GM21786 (cell line): ENCODE measurements at regions not wholly inside any gene's neighbourhood (a gene's known extent, or its start where the extent isn't known, plus 50 kb on each side); places are given as distances from the start of the nearest gene placed in this dataset.

Experiments used
- ATAC-seq: cut with Tn5 transposase; IDR thresholded peaks from one replicate; pipeline ENCODE4 v1.9.1; 2021; ENCODE audit not compliant: unreplicated experiment

DNA sequence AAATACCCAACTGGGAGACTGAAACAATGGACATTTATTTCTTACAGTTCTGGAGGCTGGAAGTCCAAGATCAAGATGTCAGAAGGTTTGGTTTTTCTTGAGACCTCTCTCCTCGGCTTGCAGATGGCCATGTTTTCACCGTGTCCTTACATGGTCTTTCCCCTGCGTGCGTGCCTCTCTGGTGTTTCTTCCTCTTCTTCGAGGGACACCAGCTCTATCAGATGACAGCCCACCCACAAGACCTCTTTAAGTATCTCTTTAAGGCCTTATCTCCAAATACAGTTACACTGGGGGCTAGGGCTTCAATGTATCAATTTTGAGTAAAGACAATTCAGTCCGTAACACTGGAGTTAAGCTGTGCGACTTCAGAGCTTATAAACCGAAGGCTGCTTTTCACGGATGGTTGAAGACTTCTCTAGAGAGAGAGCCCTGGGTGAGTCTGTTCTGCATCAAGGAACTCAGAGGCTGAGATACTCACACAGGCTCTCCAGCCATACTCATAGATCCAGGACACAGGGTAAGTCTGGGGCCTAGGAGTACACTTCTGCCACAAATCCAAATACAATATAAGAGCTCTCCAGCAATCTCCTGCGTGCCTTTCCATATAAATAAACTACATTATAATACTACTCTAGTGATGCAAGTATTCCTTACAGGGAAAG, 339.9 kb upstream of the PKDCC start:
- no peak for ATAC-seq

DNA sequence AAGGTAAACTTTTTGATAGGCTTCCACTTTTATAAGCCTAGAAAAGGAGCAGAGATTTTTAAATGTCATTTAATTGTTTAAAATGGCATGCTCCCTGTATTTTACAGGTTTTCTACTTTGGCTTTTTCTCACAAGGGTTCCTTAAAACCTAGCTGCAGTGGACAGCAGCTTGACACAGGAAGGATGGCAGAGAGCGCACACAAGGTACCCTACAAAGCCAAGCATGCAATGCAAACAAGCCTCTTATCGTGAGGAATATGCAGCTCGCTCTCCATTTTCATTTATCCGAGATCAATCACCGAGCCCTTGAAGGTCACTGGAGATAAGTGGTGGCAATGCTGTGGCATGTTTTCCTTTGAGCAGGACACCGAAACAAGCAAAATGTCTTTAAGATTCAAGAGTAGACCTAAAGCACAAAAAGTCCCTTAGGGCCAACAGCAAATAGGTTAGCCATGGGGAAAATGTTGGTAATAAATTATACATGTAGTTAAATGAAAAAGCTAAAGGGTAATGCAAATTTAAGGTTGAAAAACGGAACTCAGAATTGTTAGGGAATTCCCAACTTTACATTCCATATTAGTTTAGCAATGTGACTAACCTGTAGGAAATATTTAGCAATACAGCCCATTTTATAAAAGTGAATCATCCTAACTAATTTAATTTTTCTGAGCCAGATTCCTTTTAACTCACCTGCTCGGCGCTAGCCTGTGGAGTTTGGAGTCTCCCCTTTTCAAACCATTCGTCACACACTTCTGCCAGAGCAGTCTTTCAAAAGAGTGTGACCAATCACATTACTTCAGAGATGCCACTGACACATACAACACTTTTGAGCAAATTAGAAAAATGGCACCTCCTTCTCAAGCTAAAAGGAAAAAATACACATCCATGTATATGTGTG, 337.9 kb upstream of the PKDCC start:
- peak; percentile 64 for ATAC-seq

DNA sequence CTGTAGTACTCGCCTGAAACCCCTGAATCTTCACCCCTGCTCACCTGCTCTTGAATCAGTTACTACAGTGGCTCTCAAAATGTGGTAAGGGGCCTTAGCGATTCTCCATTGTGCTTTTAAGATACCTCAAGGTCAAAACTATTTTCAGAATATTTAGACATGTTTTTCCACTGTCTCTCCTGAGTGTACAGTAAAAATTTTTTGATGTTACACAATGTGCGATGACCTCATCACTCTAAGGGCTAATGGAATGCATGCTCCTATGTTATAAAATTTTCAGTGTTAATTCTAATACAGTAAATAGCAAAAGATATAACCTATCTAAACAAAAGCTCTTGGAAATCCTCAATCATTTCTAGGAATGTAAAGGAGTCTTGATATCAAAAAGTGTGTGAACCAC, 336.9 kb upstream of the PKDCC start:
- ATAC-seq = no peak

DNA sequence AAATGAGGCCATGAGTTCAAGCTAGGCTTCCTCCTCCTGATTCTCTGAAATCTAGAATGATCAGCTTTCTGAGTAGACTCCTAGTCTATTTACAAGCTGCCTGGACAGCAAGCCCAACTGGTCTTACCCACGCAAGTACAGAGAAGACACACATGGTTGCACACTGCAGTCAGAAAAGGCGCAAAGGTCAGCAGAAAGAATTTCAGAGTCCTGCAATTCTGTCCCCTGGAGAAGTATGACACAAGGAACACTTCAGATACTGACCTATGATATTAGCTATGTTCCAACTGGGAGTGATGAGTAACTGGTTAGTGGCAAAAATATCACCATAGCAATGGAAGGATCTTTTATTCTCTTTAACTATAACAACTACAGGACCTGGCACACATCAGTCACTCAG, 336.1 kb upstream of the PKDCC start:
- ATAC-seq = no peak

DNA sequence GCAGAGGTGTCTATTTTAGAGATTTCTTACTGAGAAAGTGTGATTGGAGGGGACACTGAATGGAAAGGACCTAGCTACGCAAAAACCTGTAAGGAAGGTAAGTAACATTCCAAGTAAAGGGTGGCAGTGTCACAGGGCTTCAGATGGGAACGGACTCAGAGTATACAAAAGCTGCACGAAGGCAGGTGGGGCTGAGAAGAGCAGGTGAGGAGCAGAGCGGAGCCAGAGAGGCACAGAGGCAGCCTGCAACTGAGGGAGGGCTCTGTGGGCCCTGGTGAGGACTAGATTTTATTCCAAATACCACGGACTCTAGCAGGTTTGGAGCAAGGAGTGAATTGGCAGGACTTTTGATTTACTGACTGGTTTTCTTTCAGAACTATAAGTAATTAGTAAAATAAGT, 331.3 kb upstream of the PKDCC start:
- ATAC-seq = no peak

DNA sequence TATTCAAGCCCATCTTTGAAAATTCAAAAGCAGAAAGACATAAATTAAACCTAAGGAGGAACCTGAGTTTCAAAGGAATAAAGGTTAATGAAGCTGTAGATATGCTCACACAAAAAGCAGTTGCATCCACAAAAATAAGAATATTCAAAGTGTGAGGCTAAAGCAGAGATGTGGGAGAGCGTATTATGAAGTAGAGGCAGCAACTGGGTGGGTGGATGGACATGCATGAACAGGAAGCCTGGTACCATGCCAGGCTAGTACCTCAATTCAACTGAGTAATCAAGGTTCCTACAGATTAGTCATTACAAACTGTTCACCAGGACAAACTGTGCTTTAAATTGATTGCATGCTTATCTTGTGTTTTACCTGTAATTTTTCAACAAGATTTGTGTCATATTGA, 330.0 kb upstream of the PKDCC start:
- ATAC-seq = peak; percentile 39

DNA sequence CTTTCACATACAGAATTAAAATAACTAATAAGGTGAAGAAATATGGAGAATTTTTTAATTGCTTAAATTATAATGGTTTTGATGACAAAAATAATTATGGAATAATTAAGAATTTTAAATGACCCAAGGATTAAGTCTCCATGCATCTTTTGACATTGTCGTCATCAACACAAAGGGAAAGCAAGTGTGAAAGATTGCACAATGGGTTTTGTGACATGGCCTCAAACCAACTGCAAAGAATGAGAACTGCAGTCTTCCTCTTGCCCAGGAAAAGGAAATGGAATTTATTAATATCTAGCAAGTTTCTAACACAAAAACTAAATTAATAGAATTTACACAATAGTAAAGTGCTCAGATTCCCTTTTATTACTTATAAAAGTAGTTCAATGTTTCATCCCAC, 329.1 kb upstream of the PKDCC start:
- no peak for ATAC-seq

DNA sequence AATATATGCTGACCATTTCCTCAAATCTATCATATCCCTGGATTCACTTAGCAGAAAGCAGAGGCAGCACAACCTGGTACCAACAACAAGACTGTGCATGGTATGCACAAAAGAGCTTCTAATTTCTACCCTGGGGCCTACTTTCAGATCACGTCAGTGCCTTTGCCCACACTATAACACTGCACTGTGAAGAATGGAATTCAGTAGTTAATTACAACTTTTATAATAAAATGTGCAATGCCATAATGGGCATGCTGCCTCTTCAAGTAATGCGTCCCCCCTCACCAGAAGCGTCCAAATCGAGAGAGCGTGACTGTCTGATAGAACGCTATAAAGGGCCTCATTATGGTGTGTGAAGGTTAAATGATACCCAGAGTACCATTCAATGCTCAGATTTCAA, 328.1 kb upstream of the PKDCC start:
- no peak for ATAC-seq

DNA sequence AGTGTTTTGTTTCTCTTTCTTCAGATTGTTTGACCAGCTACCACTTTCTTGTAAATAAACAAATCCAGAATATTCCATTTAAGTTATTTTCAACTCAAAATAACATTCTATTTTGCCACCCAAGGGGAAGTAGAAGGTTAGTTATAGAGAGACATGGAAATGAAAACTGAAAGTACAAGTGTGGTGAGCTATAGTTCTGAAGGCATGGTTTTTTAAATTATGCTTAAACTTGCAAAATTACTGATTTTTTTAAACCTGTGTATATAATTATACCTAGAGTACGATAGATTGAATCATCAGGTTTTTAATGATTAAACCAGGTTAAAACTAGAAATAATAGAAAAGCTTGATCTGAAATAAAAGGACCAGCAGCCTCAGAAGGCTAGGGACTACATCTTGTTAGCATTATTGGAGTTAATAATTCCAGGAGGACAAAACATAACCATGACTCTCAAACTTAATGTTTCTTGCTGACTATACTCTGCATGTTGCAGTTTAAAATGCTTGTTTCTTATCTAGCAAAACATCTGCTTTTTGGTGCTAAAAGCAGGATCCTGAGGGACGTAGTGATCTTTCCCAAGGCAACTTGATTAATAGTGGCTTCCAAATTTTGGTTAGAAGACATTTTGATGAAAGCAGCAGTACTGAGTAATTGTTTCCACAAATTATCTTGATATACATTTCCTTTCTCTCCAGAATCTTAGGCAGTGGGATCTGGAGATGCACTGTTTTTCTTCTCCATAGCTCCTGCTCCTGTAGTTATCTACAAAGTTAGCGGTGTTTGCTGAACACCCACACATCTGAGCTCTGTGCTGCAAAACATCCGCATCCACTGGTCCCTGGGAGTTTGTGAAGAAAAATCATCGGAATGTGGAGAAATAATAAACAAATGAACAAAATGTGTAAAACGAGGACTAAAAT, 327.2 kb upstream of the PKDCC start:
- peak; percentile 60 for ATAC-seq

DNA sequence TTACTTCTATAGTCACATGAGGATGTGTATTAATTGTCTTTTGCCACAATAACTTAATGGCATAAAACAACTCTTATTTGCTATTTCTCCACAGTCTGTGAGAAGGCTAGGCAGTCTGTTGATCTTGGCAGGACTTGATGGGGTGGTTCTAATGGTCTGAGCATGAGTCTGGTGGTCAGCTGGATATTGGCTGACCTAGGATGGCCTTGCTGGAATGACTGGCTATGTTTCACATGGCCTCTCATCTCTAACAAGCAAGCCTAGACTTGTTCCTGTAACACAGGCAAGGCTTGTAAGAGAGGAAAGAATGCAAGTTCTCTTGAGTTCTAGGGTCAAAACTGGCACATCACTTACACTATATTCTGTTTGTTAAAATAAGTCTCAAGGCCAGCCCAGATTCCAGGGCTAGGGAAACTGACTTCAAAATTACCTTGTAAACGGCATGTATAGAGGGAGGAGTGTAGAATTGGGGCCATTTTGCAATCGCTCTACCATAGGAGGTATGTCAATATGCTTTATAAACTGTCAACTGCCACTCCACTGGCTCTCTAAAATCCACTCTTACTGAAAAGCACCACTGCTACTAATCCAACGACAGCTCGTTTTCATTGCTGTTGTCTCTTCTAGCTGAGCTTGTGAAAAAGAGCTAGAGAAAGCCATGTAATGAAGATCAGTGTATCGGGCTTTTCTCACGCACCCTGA, 325.0 kb upstream of the PKDCC start:
- ATAC-seq = no peak

DNA sequence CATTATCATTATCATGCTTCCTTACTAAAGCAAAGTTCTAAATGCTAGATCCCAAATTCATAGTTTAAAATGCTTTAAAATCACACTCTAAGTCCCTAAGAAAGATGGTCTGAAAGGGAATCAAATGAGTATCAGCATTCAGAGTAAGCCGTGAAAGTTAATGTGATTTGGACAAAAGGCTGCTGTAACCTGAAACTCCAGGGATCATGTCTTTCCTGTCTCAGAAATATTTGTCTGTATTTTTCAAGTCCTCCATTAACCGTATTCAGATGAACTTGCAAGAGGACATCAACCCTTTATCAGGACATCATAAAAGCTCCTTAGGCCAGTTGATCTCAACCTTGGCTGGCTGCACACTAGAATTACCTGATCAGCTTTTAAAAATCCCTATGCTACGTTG, 324.3 kb upstream of the PKDCC start:
- ATAC-seq = no peak

DNA sequence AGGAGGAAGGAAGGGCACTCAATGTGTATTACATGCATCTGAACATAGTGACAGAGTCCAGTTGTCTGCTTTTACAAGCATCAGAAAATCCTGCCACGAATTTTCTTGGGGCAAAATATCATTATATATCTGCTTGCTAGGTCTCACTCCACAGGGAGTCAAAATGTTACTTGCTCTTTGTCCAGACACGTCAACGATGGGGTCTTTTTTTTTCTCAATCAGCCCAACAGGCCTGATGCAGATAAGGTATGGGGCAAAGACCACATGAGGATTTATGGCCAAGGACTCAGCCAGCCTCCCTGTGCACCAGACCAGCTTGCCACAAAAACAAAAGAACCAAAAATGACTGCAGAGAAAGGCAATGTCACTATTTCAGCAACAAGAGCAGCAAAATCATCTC, 323.4 kb upstream of the PKDCC start:
- ATAC-seq = no peak

DNA sequence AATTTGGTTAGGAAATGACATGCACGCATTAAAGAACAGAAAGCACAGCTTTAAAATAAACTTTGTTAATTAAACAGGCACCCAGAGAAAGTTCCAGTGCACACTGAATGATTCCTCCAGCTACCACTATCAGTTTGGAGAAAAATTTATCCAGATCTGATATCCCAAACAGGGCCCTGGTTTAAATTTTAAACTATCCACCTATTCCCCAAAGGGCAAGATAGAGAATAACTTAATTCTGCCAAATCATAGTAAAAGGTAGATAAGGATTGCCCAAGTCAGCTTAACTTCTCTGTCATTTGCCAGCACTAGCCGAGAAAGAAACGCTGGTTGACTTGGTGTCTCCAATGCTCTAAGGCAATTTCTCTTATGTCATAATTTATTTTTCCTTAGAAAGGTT, 321.9 kb upstream of the PKDCC start:
- ATAC-seq = no peak

DNA sequence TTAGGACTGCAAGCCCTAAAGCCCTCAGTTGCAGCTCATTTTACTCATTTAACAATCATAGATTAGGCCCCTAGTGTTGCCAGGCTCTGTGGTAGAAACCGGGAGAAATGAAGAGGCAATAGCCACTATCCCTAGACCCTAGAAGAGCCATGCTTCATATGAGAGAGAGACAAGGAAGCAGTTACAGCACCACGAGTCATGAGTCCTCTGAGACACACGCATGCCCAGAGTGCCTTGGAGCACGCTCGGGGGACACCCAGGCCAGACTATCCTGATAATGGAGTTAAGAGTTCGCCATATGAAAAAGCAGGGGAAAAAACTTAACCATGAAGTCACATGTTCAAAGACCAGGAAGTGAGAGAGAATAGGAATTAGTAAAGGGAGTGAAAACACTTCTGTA, 321.5 kb upstream of the PKDCC start:
- ATAC-seq = no peak

DNA sequence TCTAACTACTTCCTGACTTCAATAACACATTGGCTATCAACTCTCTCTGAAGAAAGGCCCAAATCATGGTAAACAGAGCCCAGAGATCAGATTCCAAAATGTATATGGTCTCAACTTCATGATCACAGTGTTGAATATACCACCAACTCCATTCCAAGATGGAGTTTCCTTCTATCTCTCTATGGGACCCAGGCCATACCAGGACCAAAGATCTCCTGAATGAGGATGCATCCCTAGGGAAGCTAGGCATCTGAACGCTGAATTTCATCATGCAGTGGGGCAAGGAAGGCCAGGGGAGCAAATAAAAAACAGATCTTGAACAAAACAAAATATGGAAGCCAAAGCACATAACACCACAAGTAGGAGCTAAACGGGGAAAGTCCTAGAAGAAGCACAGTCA, 320.7 kb upstream of the PKDCC start:
- ATAC-seq = no peak

DNA sequence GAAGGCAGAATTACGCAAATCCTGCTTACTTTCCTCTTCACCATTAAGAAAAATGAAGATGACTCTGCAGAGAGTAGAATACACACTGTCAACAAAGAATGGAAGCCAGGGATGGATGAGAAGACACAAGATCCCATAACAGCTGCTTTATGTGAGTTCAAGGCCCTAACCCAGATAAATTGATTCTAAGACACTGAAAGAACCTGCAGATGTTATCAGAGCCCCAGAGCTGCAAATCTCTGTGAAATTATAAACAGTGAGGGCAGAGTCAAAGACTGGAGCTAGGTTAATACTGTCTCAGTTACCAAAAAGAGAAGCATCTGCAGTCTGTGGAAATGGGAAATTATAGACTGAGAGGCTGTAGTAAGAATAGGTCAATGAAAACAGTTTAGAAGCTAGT, 320.1 kb upstream of the PKDCC start:
- ATAC-seq = no peak

DNA sequence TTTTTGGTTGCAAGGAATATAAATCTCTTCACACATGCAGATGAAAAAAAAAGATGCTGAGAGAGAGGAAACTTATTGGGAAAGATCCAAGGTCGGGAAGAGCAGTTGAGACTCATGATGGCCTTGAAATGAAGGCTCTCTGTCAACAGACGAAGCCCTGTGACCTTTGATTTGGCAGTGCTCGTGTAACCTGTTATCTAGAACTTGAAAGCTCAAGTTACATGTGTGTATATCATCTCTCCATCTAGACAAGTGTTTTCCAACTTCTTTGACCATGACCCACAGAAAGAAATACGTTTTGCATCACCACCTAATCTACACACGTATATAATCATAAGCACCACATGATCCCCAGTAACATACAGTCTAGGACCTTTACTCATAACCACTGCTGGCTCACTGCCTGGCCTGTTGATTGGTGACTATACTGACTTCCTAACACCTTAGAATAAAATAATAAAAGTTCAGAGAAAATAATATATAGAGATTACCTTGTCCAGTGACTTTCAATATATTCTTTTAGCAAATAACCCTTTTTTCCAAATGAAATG, 319.0 kb upstream of the PKDCC start:
- no peak for ATAC-seq

DNA sequence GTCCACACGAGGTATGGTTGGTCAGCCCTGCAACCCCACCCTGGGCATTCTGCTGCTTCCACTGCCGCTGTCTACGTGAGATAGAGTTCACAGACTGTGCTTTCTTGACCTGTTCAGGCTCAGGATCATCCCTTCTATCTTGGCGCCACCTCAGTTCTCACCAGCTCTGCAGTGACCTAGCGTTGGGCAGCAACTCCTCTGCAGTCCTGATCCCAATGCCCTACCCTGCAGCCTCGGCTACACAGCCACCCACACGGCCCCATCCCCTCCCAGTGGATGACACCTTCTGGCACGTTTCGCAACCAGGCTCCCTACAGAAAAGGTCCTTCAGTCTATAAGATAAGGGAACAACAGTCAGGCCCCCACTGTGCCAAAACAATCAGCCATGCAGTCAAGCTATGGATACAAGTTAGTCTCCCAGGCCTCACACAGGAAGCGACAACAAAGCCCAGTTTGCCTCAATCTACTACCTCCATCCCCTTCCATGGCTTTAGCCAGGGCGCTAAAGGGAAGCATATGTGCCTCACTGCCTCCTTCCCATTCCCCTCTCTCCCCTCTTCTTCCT, 317.9 kb upstream of the PKDCC start:
- ATAC-seq = no peak

DNA sequence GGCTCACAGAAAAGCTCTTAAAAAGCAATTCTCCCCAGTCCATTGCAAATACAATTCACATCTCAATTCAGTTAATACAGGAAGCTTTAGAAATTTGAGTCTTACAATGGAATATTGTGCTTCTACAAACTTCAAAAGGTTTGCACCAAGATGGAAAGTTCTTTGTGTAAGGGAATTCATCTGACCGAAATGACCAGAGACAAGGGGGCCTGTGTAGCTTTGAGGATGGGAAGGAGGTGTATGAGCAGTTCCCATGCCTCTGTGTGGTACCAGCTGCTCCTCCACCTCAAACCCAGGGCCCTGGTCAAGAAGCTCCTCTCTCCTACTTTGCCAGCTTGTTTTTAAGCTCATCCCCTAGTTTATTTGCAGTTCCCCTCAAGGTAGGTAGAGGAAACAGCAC, 312.8 kb upstream of the PKDCC start:
- no peak for ATAC-seq

DNA sequence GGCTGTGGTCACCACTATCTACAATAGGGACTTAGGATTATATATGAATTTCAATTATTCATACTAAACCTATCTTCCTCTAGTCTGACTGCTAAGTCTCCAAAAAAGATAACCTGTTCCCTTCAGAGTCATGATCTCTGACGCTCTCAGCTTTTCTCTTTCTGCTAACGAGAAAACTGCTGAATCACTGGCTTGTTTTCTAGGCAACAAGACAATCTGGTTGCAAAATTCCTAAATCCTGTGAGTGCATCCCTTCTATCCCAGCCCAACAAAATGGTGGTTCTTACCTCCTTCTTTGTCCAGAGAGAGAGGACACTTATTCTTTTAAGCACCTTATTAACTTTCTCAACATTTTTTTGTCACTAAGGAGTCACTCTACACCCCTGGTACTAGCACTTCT, 312.3 kb upstream of the PKDCC start:
- no peak for ATAC-seq
